GM19238 (cell line): ENCODE measurements at regions not wholly inside any gene's neighbourhood (a gene's known extent, or its start where the extent isn't known, plus 50 kb on each side); places are given as distances from the start of the nearest gene placed in this dataset.

Experiments used
- DNase-seq: peaks from one replicate; pipeline ENCODE4 v3.0.0; 2011; ENCODE audit warnings: low spot score; ENCODE audit not compliant: insufficient read length

- no peak for DNase-seq
Measured at GRCh38 chr17:77708936-77709335, 249.6 kb upstream of the TNRC6C start.

DNA sequence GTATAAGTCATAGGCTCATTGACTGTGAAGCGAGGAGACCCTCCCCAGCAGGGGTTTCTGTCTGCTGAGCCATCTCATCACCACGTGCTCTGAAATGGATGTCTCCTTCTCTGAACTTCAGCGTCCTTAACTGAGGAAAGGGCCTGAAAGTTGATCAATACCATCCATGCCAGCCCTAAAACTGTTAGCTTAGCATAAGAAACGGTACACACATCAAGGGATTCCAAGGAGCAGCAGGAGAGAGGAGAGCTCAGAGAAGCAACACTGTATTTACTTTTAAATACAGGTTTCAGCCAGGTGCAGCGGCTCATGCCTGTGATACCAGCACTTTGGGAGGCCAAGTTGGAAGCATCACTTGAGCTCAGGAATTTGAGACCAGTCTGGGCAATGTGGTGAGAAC lies 248.9 kb upstream of the TNRC6C start:
- DNase-seq = no peak

- DNase-seq = no peak
Measured at GRCh38 chr17:77712578-77712977, 245.9 kb upstream of the TNRC6C start.

DNA sequence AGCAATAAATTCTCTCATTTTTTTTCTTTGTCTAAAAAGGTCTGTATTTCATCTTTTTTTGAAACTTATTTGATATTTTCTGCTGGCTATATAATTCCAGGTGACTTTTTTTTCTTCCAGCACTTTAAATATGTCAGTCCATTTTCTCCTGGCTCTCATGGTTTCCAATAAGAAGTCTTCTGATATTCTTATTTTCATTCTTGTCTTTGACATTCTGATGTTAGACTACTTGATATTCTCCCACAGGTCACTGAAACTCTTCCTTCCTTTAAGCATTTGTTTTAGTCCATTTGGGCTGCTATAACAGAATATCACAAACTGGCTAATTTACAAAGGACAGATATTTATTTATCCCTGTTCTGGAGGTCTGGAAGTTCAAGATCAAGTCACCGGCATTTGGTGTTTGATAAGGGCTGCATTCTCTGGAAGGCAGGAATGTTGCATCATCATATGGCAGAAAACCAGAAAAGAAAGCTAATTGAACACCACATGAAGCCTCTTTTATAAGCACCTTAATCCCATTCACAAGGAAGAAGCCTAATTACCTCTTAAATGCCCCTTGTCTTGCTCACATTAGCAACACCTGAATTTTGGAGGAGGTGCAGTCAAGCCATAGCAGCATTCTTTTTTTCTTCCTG lies 242.1 kb upstream of the TNRC6C start:
- DNase-seq = no peak

GRCh38 chr17:77717941-77718668 lies 240.4 kb upstream of the TNRC6C start:
- no peak for DNase-seq

DNA sequence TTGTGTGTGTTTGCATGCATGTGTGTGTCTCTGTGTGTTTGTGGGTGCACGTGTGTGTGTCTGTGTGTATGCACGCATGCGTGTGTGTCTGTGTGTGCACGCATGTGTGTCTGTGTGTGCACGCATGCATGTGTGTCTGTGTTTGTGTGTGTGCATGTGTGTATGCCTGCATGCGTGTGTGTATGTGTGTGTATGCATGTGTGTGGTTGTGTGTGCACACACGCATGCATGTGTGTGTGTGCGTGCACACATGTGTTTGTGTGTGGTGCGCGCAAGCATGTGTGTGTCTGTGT lies 239.9 kb upstream of the TNRC6C start:
- no peak for DNase-seq

DNA sequence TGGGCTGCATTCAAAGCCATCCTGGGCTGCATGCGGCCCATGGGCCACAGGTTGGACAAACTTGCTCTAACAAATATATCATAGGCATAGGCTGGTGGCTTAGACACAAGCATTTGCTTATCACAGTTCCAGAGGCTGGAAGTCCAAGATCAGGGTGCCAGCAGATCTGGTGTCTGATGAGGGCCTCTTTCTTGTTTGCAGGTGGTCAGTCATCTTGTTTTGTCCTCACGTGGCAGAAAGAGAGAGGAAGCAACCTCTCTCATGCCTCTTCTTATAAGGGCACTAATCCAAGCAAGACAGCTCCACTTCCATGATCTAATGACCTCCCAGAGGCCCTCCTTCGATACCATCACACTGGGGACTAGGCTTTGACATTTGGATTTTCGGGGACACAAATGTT lies 238.7 kb upstream of the TNRC6C start:
- no peak for DNase-seq

DNA sequence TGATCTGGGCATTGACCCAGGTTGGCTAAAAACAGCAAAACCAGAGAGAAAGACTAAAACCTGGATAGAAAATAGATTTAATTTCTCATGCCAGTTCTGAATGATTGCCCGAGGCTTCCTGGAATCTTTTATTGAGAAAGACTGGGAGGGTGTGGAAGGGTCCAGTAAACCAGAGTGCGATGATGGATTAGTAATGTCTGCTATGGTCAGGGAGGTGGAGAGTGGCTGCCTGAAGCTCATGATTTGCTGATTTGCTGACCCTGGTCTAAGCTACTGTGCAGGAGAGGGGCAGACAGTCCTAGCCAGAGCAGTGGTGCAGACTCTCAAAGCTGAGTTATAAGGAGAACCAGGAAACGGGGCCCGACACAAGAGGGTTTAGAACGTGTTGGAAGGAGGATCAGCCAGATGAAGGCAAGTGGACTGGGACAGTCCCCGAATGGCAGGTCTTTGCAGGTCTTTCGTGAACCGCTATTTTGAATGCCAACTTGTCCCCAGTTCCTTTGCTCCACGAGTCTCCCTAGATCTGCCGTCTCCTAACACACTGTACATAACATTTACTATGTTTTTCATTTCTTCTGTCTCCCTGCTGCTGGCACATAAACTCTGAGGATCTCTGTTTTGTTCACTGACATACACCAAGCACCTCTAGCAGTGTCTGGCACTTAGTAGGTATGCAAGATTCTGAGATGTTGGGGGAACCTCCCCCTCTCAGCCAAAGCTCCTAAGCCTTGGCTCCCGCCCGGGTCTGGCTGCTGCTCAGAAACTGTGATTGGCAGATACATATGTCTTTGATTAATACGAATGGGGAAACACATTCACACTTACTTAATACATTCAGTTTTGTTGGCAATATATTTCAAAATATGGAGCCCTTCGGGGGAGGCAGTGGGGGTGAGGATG lies 237.3 kb upstream of the TNRC6C start:
- no peak for DNase-seq

GRCh38 chr17:77721846-77722160 lies 236.7 kb upstream of the TNRC6C start:
- no peak for DNase-seq

DNA sequence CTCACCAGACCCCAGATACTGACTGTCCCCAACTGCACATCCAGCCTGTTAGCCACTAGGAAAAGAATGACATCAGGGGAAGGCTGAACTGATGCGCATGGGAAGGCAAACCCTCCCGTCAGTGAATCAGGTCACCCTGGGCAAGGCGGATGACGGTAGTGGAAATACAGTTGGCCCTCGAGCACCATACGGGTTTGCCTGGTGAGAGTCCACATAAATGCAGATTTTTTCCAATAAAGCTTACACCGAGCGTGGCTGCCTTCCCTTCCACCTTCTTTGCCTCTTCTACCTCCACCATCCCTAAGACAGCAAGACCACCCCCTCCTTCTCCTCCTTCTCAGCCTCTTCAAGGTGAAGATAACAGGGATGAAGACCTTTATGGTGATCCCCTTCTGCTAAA lies 236.1 kb upstream of the TNRC6C start:
- no peak for DNase-seq

GRCh38 chr17:77723071-77723908 lies 235.2 kb upstream of the TNRC6C start:
- no peak for DNase-seq

DNA sequence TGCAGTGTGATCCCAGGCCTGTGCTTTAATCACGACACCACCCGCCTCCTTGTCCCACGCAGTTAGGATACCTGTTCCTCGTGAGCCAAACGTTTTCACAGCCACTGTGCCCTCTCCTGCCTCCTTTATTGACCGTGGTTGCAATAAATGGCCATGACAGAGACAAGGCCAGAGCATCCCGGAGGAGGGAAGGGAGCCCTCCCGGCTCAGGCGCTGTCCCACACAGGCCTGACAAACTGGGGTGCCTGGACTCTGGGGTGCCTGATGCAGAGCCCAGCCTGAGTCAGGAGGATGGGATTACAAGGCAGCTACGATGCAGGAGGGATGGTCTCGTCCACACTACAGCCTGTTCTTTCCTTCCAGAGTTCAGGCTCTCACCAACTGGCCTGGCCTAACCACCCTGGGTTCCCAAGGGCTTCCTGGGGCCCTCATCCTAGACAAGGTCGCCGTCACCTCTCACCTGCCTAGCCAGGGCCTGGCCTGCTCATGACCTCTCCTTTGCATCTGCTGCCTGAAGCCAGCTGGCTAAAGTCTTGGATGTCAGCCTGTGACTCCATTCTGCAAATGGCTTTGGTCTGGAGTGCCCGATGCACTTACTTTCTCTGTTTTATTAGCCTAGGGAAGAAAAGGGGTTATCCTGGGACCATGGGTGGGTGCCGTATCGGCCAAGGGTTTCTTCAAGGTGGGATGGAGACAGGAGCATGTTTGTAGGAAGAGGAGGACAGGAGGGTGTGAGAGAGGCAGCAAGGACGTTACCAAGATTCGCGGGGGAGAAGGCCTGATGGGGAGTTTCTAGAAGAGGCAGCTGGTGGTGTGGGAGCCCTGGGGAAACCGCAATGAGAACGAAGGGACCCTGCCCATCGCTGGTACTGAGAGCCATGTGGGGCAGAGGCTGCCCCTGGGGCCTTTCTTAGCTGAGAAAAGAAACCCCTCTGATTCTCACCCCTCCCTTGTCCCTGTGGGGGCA lies 234.3 kb upstream of the TNRC6C start:
- DNase-seq = no peak

- no peak for DNase-seq
Measured at GRCh38 chr17:77724876-77725615, 233.5 kb upstream of the TNRC6C start.

DNA sequence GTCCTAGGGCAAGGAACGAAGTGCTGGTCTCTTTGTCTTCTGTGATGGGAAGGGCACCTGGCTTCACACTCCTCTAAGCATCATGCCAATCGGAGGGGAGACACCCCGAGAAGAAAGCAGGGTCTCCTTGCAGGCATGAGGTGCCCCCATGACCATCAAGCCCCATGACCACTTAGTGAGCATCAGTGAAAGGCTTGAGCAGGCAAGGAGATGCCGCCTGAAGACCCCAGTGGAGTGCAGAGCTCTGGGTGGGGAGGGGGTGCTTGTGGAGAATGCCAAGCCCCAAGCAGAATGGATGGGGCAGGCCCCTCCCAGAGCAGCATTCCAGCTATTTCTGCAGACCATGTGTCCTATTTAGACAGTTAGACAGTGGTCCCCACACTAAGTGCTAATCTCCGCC lies 232.7 kb upstream of the TNRC6C start:
- DNase-seq = no peak

DNA sequence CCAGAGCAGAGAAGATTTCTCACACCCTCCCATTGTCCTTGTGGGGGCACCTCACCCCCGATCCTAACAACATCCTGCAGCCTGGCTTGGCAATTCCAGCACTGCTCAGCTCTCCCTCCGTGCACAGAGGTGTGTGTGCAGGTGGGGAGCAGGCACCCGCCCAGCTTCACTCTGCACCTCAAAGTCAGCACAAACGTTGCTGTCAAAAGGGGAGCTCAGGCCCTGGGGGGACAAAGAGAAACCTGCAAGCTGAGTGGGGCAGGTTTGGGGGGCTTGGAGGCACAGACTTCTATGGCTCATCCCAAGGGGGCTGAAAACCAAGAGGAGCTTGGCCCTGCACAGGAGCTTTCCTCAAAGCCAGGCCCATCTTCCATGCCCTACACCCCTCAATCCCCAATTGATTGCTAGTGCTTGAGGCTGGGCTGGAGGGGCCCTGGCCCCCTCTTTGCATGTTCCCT lies 231.9 kb upstream of the TNRC6C start:
- DNase-seq = no peak

DNA sequence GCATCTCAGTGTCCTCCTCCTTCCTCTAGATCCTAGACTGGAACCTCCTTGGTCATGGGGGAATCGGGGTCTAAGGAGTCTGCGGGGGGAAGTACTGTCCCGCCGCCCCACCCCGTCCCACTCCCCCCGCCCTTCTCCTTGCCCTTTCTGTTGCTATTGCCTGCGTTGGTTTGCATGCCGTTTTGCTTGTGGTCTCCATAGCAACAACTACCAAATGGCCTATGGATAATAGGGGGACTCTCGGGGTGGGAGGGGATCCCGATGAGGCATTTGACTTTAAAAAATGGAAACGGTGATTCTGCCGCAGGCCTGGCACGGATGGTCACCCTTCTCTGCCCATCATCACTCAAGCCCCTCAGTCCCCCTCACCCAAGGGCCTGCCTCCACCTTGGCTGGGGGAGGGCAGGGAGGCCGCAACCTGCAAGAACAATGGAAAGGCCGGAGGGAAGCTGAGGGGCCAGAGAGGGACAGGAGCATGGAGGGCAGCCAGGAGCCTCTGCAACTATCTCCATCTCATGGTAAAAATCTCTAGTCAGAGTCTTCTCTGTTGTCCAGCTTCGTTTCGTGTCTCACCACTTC lies 231.4 kb upstream of the TNRC6C start:
- DNase-seq = no peak

DNA sequence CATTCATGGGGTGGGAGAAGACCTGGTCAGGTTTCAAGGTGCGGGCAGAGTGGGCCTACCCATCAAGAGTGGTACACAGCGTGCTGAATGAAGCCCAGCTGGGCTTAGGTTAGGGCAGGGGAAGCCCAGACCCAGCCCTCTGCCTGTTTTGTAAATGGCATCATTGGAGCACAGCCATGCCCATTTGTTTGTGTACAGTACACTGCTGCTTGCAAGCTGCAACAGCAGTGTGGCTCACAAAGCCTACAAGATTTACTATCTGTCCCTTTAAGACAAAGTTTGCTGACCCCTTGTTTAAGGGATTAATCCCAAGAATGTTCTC lies 230.1 kb upstream of the TNRC6C start:
- DNase-seq = no peak

GRCh38 chr17:77728871-77729270 lies 229.6 kb upstream of the TNRC6C start:
- DNase-seq = no peak

- no peak for DNase-seq
Measured at GRCh38 chr17:77729587-77729986, 228.9 kb upstream of the TNRC6C start.

DNA sequence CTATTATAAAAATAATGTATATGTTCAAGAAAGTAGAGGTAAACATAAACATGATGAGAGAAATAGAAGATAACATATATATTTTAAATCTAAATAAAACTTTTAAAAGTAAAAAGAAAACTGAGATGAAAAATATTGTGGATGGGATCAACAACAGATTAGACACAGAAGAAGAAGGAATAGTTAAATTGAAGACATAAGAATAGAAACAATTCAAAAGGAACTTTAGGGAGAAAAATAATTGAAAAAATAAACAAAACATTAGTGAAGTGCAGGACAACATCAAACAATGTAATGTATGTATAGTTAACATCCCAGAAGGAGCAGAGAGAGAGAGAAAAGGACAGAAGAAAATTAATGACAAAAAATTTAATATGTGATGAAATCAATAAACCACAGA lies 228.1 kb upstream of the TNRC6C start:
- no peak for DNase-seq
